Kidney epithelial cell (primary cell): ENCODE measurements at regions not wholly inside any gene's neighbourhood (a gene's known extent, or its start where the extent isn't known, plus 50 kb on each side); places are given as distances from the start of the nearest gene placed in this dataset.

Experiments
- DNase-seq: peaks from one replicate; pipeline ENCODE4 v3.0.0-alpha.2; 2010; ENCODE audit warnings: low read depth
- H3K27me3 ChIP-seq: 2 replicates; pipeline ENCODE4 v1.6.0; 2011; ENCODE audit warnings: low read length; ENCODE audit not compliant: control insufficient read depth, insufficient read depth
- H3K36me3 ChIP-seq: 2 replicates; pipeline ENCODE4 v1.5.1; 2011; ENCODE audit warnings: low read length; ENCODE audit not compliant: control insufficient read depth, insufficient read depth
- H3K4me3 ChIP-seq: 2 replicates; pipeline ENCODE4 v1.5.1; 2011; ENCODE audit warnings: low read depth, mild to moderate bottlenecking, control low read depth, low read length
- CTCF ChIP-seq: IDR thresholded peaks from 2 replicates; pipeline ENCODE4 v1.5.1; 2011; ENCODE audit warnings: mild to moderate bottlenecking, moderate library complexity, low read length, control low read depth, inconsistent platforms; ENCODE audit not compliant: insufficient read depth, poor library complexity, severe bottlenecking

DNA sequence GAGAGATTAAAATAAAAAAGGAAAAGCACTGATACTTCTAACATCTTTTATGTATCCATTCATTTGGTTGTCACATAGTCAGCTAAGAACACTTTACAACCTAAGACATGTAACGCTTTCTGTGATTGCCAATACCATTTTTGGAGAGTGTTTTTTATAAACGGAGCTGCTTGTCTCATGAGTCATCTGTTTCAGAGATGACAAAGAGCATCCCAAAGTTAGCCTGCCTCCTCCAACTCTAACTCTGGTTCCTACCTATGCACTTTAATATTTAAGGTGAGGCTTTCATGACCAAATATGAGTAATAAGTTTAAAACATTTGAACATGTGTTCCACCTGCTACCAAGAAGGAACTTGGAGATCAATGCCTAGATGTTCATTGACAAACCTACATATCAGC, 260.1 kb upstream of the SMIM21 start:
- H3K27me3 ChIP-seq = no peaks in the 10 kb centered on the region
- H3K36me3 ChIP-seq = no peaks in the 10 kb centered on the region
- DNase-seq = no peak
- no peak for TF ChIP-seq CTCF
- H3K4me3 ChIP-seq = no peak overlapping the region

- no peaks in the 10 kb centered on the region for H3K36me3 ChIP-seq
- no peaks in the 10 kb centered on the region for H3K27me3 ChIP-seq
- TF ChIP-seq CTCF = no peak
- no peak overlapping the region for H3K4me3 ChIP-seq
- no peak for DNase-seq
Observed at GRCh38 chr18:75683426-75683825, 255.9 kb upstream of the SMIM21 start.

DNA sequence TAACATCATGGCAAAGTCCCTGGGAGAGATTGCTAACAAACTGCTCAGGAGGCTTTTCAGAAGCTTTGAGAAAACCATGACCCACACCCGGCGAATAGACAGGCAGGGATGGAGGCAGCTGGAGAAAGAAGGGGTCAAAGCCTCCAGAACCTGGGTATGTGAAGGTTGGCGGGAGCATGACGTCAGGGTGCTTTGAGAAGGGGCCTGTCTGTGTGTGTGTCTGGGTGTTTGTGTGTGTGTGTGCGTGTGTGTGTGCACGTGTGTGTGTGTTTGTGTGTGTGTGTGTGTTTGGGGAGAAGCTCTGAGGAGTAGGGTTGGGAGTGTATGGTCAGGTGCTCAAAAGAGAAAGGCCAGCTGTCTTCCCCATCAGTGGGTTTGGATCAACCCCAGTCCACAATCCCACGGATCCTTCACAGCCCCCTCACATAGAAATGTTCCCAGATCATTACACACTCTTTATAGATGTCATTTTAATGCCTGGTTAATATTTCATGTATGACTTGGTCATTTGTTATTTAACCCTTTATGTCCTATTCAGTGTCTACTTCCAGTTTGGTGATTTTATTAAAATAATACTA, 254.1 kb upstream of the SMIM21 start:
- no peak for TF ChIP-seq CTCF
- no peak overlapping the region for H3K4me3 ChIP-seq
- no peaks in the 10 kb centered on the region for H3K27me3 ChIP-seq
- no peak for DNase-seq
- no peaks in the 10 kb centered on the region for H3K36me3 ChIP-seq

GRCh38 chr18:75679331-75679730, 251.8 kb upstream of the SMIM21 start:
- no peak for DNase-seq
- no peaks in the 10 kb centered on the region for H3K36me3 ChIP-seq
- no peak for TF ChIP-seq CTCF
- H3K4me3 ChIP-seq = no peak overlapping the region
- H3K27me3 ChIP-seq = no peaks in the 10 kb centered on the region

DNA sequence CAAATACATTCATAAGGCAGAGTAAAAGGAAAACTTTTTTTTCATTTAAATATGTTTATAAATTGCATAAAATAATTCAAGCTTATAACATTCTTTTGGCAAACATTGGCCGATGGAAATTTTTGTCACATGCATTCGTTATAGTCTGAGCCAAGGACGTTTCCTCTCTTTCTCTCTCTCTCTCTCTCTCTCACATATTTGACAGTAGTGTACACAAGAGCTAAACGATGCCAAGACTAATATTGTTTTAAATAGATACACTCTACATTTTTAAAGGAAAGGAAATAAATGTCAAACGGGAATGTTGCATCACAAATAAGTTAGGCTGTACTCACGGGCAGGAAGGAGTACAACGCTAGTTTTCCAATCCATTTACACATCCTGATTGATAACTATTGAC, 251.1 kb upstream of the SMIM21 start:
- TF ChIP-seq CTCF = no peak
- no peaks in the 10 kb centered on the region for H3K27me3 ChIP-seq
- H3K4me3 ChIP-seq = no peak overlapping the region
- H3K36me3 ChIP-seq = no peaks in the 10 kb centered on the region
- DNase-seq = no peak

DNA sequence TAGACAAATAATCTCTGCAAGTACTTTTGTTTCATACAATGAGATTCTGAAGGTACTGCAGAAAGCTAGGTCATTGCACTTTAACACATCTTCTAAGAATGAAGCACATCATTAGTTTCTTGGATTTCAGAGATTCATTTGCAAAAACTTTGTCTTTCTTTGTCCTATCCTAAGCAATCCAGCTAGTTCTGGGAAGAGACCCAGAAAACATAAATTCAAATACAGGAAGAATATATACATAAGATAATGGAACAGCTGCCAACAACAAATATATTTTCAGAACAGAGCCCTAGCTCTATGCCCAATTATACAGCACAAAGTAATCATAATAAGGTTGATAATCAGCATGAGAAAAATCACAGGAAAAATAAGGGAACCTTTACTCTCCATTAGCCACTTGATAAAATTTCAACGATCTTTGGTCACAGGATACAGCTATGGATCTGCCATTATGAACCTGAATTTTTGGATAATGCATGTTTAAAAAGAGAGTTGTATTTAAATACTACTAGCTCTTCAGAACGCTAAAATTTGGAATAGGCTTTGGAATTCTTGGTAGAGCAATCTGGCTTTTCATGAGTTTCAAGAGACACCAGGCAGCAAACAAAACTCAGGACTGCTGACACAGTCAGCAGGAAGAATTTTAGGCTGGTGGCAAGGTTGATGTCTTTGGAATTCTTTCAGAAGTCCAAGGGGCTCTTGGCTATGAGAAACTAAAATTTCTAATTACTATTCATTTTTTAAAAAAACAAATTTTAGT, 250.4 kb upstream of the SMIM21 start:
- H3K27me3 ChIP-seq = no peaks in the 10 kb centered on the region
- DNase-seq = no peak
- no peak for TF ChIP-seq CTCF

More for the DNA sequence above, 250.4 kb upstream of the SMIM21 start:
- no peaks in the 10 kb centered on the region for H3K36me3 ChIP-seq
- no peak overlapping the region for H3K4me3 ChIP-seq
